HS-27A (cell line): ENCODE measurements at regions not wholly inside any gene's neighbourhood (a gene's known extent, or its start where the extent isn't known, plus 50 kb on each side); places are given as distances from the start of the nearest gene placed in this dataset.

ENCODE experiments used
- DNase-seq: peaks from one replicate; pipeline ENCODE4 v3.0.0-alpha.2; 2012; ENCODE audit warnings: low read depth, missing footprints

GRCh38 chr7:10122551-10123100 is 851.0 kb upstream of the PHF14 start:
- DNase-seq, result no peak

DNA sequence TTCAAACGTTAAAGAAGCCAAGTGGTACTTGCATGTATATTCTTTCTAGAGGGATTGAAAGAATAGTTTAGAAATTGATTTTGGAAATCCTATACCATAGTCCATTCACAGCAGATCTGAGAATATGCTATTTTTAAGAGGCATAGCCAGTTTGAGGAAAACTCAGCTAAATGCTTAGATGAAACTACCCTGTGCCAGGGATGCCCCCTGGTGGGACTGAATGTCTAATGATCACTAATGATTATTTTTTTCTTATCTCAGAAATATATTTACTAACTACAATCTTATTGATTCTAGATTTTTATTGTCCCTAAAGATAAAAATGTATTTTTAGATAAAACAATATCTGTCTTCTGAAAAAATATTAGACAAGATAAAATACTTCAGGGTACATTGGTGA is 844.9 kb upstream of the PHF14 start:
- no peak for DNase-seq

DNA sequence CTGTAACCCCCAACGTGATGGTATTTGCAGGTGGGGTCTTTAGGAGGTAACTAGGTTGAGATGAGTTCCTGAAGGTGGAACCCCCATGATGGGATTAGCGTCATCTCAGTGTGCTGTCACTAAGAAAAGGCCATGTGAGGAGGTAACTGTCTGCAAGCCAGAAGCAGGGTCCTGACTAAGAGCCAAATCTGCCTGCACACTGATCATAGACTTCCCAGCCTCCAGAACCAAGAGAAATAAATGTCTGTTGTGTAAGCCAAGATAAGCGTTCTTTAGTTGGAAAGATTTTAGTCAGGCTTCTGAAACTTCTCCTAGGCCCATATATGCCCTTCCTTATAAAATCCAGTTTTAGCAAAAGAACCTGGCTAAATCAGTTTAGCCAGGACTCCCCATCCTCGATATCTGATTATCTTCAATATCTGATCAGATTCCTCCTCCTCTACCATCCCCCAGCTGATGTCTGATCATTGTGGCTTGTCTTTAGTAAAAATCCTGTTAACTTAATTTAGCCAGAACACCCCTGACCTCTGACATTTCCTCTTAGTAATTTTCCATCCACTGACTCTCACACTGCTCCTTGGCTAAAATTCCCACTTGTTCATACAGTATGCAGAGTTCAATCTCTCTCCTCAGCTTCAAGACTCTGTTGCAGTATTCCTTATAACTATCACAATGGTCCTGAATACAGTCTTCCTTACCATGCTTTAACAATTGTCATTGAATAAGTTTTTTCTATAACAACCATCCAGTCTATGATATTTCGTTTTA is 835.4 kb upstream of the PHF14 start:
- no peak for DNase-seq

GRCh38 chr7:10146271-10146670 is 827.4 kb upstream of the PHF14 start:
- no peak for DNase-seq

- no peak for DNase-seq
Measured at GRCh38 chr7:10156972-10157371, 816.7 kb upstream of the PHF14 start.

GRCh38 chr7:10181996-10182395 is 791.7 kb upstream of the PHF14 start:
- no peak for DNase-seq

- no peak for DNase-seq
Measured at GRCh38 chr7:10192074-10192473, 781.6 kb upstream of the PHF14 start.

DNA sequence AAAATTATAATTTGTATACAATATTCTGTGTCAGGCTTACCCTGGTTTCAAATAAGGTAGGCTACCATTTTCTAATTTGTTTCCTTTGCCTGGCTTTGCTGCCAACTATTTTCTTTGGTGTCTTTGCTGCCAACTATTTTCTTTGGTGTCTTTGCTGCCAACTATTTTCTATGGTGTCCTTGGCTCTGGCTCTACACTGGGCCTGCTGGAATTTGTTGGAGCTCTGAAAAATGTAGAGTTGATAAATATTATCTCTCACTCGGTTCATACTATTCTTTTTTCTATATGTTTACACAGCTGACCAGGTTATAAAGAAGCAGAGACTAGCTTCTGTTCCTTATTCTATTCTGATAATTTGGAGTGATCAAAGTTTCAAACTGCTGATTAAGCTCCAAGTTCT is 768.0 kb upstream of the PHF14 start:
- DNase-seq, result no peak

GRCh38 chr7:10210000-10210399 is 763.7 kb upstream of the PHF14 start:
- DNase-seq, result no peak

GRCh38 chr7:10211016-10211415 is 762.7 kb upstream of the PHF14 start:
- no peak for DNase-seq

GRCh38 chr7:10211861-10212260 is 761.8 kb upstream of the PHF14 start:
- no peak for DNase-seq

- DNase-seq, result no peak
Measured at GRCh38 chr7:10212649-10213048, 761.0 kb upstream of the PHF14 start.

DNA sequence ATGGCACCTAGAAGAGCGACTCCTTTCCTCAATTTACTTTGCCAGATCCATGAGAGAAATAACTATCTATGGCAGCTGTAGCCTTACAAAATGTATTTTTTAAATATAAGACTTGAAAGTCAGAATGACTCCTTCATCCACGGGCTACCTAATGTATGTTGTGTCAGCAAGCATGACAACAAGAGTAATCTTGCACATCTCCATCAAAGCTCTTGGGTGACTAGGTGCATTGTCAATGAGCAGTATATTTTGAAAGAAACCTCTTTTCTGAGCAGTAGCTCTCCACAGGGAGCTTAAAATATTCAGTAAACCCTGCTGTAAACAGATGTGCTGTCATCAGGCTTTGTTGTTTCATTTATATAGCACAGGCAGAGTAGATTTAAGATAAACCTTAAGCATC is 757.2 kb upstream of the PHF14 start:
- DNase-seq, result no peak

DNA sequence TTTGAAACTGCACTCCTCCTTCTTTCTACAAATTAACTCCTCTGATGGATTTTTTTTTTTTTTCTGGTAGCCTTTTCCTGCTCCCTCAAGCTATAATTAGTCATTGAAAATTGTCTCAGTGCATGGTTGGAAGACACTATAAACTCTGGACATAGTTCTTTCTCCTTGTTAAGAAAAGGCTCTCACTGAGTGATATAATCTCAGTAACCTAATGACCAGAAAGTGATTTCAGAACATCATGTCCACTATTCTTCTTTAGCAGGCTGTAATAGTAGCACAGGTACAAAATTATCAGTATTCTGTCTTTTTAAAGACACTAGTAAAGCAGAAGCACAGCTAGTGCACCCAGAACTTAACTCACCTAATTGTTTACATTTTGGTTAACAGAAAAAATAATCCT is 752.6 kb upstream of the PHF14 start:
- DNase-seq, result no peak

DNA sequence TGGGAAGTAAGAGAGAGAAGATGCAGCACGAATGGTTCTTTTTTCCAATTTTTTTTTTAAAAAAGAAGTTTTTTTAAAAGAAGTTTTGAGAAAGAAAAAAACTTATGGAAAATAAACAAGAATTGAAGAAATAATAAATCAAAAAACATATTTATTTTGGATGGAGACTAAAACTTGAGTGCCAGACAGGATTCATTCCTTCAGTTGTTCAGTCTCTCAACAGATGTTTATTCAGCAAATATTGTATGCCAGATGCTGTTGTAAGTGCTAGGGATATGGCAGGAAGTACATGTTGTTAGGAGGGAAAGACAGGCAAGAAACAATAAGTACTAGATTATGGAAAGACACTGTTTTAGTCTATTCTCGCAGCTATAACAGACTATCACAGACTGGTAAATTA is 750.7 kb upstream of the PHF14 start:
- DNase-seq, result no peak

DNA sequence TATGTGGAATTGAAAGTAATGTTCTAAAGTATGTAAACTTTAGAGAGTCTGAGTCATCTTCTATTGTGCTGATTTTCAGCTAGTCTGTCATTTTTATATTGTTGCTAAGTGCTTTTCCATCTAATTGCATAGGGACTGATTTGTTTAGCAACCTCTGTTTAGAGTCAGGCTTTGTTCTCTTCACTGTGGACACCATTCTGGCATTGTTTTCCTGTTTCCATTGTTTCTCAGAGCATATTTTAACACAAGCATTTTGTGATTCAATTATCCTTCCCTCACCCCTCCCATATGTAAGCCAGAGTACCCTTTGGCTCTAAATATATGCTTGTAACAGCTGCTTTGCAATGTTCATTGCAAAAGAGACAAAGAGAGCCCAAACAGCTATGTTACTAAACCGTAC is 748.4 kb upstream of the PHF14 start:
- no peak for DNase-seq

GRCh38 chr7:10237306-10237705 is 736.4 kb upstream of the PHF14 start:
- no peak for DNase-seq

DNA sequence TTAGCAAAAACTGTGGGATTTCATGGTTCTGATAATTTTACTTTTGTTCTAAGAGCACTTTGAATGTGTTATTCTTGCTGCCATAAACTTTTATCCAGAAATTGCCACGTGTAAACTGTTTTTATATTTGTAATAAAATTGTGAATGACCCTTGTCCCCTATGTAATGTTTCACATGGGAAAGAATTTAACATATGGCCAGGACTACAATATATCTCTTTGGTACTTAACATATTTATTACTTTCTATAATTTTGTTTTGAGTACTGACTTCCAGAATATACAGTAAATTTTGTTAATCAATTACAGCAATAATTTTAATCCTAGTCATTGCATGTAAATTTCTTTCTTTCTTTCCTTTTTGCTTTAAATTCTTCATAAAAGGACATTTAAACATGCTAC is 735.0 kb upstream of the PHF14 start:
- no peak for DNase-seq

DNA sequence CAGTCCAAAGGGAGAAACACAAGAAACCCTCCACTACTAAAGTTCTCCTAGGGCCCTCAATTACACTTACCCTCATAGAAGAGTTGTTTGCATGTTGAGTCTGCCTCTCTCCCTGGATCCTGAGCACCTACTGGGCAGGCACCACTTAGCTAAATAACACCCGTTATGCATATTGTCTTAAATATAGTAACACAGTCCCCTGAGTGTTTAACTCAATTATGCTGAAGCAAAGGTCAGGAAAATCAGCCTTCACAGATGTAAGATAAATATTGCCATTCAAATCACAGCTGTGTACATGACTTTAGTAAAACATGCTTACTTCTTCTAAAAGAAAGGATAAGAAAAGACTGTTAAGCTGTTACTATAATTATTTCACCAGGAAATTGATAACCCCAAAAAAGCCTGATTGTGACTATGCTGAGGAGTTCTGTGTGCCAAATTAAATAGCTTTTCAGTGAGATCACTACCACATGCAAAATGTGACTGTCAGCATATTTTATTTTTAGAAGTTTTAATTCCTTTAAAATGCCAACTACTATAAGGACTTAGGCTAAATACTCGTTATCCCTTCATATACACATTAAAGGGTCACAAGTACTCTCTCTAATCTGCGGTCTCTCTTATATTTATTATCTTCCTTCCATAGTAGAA is 733.9 kb upstream of the PHF14 start:
- no peak for DNase-seq

- DNase-seq, result no peak
Measured at GRCh38 chr7:10245406-10245805, 728.3 kb upstream of the PHF14 start.

- no peak for DNase-seq
Measured at GRCh38 chr7:10257438-10257837, 716.2 kb upstream of the PHF14 start.

GRCh38 chr7:10266976-10267375 is 706.7 kb upstream of the PHF14 start:
- DNase-seq, result no peak

DNA sequence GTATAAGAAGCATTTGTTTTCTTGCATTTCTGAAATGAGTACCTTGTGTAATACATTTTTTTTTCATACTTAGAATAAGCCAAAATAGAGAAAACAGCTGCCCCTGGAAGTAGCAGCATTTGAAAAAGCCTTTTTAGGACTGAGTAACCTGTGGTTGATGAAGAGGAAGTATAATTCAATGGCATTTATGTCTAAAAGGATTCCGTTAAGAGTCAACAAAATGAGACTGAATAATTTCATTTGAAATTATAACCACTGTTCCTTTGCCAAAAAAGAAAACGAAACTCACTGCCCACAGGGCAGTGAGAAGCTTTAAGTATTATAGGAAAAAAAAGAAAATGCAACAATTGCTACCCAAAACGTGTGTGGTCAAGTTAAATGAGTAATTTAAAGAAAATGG is 705.6 kb upstream of the PHF14 start:
- no peak for DNase-seq

- DNase-seq, result no peak
Measured at GRCh38 chr7:10282909-10283308, 690.8 kb upstream of the PHF14 start.
